ENCODE measurements at regions not wholly inside any gene's neighbourhood (a gene's known extent, or its start where the extent isn't known, plus 50 kb on each side); places are given as distances from the start of the nearest gene placed in this dataset.
"Not testable (repeated sequence)": the region's sequence is repeated elsewhere in the genome, so short reads cannot be mapped to it uniquely, and the experiment has no call there.

DNA sequence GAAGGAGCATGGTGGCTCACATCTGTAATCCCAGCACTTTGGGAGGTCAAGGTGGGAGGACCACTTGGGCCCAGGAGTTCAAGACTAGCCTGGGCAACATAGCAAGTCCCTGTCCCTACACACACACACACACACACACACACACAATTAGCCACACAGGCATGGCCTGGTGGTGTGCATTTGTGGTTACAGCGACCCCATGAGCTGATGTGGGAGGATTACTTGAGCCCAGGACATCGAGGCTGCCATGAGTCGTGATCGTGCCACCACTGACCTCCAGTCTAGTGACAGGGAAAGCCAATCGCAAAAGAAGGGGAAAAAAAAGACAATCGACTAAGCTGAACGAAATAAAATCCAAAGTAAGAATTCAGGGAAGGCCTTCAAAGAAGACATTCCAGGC is 67.9 kb downstream of the TBX3 start:
- no peak for DNase-seq

GRCh38 chr12:114614040-114614439 is 69.9 kb downstream of the TBX3 start:
- no peak for DNase-seq

- DNase-seq, result no peak
Observed at GRCh38 chr12:114612062-114612461, 71.9 kb downstream of the TBX3 start.

- no peak for DNase-seq
Observed at GRCh38 chr12:114611145-114612018, 72.6 kb downstream of the TBX3 start.

DNA sequence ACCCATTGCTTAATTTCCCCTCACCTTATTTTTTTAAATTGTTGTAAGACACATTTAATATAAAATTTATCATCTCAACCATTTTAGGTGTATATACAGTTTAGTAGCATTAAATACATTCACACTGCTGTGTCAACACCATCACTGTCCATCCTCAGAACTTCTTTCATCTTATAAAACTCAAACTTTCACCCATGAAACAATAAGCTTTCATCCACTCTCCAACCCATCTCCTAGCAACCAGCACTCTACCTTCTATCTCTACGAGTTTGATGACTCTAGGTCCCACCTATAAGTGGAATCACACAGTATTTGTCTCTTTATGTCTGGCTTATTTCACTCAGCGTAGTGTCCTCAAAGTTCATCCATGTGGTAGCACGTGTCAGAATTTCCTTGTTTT is 75.5 kb downstream of the TBX3 start:
- no peak for DNase-seq

- no peak for DNase-seq
Observed at GRCh38 chr12:114605918-114606317, 78.1 kb downstream of the TBX3 start.

DNA sequence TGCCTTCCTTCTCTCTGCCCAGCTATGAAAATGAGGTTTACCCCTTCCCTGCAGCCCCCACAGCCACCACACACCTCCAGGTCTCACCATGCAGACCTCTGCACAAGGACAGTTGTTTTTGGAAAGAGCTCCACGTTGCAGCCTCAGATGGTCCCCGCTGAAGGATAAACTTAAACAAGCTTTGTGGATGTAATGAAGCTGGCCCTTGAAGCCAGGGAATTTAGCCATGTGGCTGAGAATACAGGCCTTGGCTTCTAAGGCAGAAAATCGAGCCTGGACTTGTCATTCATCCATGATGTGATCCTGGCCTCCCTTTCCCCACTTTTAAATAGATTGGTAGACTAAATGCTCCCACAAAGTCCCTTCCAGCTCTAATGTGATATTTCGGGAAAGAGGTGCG is 79.4 kb downstream of the TBX3 start:
- DNase-seq, result no peak

GRCh38 chr12:114600584-114600983 is 83.4 kb downstream of the TBX3 start:
- DNase-seq, result not testable (repeated sequence)

- no peak for DNase-seq
Observed at GRCh38 chr12:114598111-114598510, 85.9 kb downstream of the TBX3 start.

- no peak for DNase-seq
Observed at GRCh38 chr12:114592946-114593345, 91.0 kb downstream of the TBX3 start.

GRCh38 chr12:114588061-114588460 is 95.9 kb downstream of the TBX3 start:
- DNase-seq, result no peak

DNA sequence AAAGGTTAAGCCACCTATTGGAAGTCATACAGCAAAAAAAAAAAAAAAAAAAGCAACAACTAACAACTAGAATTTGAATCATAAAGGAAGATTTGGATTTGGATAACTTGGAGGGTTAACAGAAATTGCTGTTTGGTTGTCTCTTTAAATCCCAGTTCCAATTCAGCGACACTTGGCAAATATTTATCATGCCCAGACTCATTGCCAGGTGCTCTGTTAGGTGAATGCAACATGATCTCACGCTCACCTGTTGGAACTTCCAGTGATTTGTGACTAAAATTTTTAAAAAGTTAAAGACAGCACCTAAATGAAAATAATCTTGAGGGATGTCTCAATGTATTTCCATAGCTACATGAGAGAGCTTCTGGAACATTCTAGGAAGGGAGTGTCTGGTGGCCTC is 103.7 kb downstream of the TBX3 start:
- no peak for DNase-seq

GRCh38 chr12:114579389-114579788 is 104.6 kb downstream of the TBX3 start:
- no peak for DNase-seq

DNA sequence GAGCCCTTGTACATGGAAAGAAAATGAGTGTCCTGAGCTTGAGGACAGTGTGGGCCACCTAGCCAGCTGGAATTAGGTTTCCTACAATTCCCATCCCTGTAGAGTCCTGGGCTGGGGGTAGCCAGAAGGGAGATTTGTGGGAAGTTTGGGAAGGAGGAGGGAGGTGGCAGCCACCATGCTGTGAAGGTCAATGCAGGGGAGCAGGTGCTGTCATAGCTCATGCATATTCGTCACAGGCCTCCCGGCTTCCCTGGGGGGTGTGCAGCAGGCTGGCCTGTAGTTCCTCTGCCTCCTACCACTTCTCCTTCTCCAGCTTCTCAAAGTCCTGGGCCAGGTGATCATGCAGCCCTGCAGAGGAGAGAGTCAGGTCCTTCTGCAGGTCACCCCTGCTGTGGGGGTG is 121.3 kb downstream of the TBX3 start:
- DNase-seq, result no peak

DNA sequence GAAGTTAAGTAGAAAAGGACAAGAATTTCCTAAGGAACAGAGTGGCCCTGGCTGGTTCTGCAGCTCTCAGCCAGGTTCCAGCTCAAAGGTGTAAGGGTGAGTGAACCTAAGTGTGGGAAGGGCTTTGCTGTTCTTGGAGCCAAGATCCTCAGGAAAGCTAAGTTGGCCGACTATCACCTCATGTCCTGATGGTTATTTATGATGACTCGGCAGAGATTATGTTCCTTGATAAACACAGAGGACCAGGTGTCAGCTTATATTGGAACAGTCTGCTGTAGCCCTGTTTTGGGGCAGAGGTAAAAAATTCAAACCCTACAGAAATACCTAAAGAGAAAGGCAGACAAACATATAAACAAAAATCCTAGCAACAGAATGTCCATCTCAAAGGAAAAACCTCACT is 128.5 kb downstream of the TBX3 start:
- no peak for DNase-seq

DNA sequence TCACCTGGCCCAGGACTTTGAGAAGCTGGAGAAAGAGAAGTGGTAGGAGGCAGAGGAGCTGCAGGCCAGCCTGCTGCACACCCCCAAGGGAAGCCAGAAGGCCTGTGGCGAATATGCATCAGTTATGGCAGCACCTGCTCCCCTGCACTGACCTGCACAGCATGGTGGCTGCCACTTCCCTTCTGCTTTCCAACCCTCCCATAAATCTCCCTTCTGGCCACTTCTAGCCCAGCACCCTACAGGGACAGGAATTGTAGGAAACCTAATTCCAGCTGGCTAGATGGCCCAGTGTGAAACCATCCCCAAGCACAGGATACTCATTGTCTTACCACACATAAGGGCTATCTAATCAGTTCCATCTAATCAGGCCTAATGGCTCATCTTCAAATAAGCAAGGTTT is 136.3 kb downstream of the TBX3 start:
- DNase-seq, result no peak

- no peak for DNase-seq
Observed at GRCh38 chr12:114530417-114530816, 124.5 kb upstream of the TBX5 start.

- DNase-seq, result no peak
Observed at GRCh38 chr12:114529966-114530365, 124.0 kb upstream of the TBX5 start.

DNA sequence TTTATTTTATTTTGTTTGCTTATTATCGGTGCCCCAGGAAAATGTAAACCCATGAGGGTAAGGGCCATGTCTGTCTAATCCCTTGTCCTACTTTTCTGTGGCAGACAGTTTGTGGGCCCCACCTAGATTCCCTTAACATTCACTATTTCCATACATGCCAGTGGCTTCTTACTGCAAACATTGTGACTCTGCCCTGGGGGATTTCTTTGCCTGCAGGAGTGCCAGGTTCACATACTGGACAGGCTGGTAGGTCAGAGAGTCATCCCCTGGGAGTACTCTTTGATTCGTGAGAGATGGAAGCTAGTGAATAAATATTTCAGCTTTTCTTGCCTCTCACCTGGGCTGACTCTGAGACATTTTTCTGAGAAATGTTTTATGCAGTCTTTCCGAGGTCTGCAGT is 122.8 kb upstream of the TBX5 start:
- no peak for DNase-seq

- not testable (repeated sequence) for DNase-seq
Observed at GRCh38 chr12:114521160-114521559, 115.2 kb upstream of the TBX5 start.

DNA sequence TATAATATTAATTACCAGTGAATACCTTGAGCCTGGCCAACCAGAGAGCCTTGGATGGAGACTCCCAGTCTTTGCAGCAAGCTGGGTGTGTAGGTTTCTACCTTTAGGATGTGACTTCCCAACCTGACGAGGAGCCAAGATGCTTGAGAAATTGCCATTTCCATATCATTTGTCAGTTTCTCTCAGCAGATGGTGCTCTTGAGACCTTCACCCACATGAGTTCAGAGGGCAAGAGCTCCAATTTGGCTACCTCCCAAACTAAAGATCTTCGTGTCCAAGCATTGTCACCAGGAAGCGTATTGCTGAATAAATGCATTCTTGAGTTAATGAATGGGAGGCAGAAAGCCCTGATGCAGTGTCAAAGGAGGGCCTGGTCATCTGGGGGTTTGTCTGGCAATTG is 106.4 kb upstream of the TBX5 start:
- no peak for DNase-seq

- DNase-seq, result peak; percentile 57
Observed at GRCh38 chr12:114508529-114509129, 102.7 kb upstream of the TBX5 start.

GRCh38 chr12:114506651-114507050 is 100.7 kb upstream of the TBX5 start:
- DNase-seq, result no peak

DNA sequence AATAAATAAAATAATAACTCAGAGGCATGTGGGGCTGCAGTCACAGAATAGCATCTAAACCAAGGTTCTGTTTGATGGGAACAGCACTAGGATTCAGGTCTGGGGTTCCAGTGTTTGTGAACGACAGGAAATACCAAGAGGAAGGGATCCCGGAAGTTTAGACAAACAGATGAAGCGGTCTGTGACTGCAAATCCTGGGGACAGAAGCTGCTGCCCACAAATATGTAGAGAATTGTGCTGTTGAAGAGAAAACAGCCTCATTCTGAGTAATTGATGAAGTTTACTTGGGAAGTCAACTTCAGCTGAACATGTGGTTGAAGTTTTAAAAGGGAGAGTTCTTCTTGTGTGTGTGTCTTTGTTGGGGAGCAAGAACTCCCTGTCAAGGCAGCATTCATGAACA is 98.4 kb upstream of the TBX5 start:
- DNase-seq, result no peak

DNA sequence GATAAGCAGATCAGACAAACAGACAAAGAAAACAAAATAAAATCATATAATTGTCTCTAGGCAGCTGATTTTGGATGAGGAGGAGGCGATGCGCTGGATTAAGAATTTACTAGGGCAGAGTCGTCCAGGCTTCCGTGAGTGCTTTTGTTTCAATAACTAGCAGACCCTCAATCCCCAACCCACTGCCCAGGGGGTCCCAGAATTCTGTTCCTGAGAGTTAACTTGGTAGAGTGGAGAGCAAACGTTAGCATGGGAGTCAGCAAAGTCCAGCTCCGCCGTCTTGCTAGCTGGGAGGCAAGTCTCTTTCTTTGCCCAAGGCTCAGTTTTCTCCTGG is 95.5 kb upstream of the TBX5 start:
- no peak for DNase-seq
